Left lung (tissue), 4 donors: ENCODE measurements at regions not wholly inside any gene's neighbourhood (a gene's known extent, or its start where the extent isn't known, plus 50 kb on each side); places are given as distances from the start of the nearest gene placed in this dataset.
"Not testable (repeated sequence)": the region's sequence is repeated elsewhere in the genome, so short reads cannot be mapped to it uniquely, and the experiment has no call there.

ENCODE experiments used
- ATAC-seq: fragments of 200-7000 bp; cut with Tn5 transposase; one replicate; pipeline ENCODE4 v1.9.1; 2020; ENCODE audit warnings: moderate library complexity
- DNase-seq, 4 donors: peaks; one replicate each; pipeline ENCODE4 v3.0.0-alpha.2; 2013 to 2020
- H3K27ac ChIP-seq, 2 donors: fragments of 200-600 bp; sonication (generic) in 1 of 2; one replicate each; pipeline versions ENCODE4 v1.5.0 to v1.8.0; 2020 to 2021
- H3K27me3 ChIP-seq, 2 donors: fragments of 200-600 bp; sonication (generic) in 1 of 2; one replicate each; pipeline versions ENCODE4 v1.5.0 to v1.8.0; 2020 to 2021
- H3K36me3 ChIP-seq, 2 donors: fragments of 200-600 bp; sonication (generic) in 1 of 2; one replicate each; pipeline versions ENCODE4 v1.5.0 to v1.8.0; 2020 to 2021
- H3K4me1 ChIP-seq, 2 donors: fragments of 200-600 bp; one replicate each; pipeline ENCODE4 v1.8.0; 2021
- H3K4me3 ChIP-seq, 2 donors: fragments of 200-600 bp; sonication (generic) in 1 of 2; one replicate each; pipeline versions ENCODE4 v1.5.0 to v1.8.0; 2020 to 2021; ENCODE audit warnings: mild to moderate bottlenecking in 1 of 2
- H3K9me3 ChIP-seq, 2 donors: fragments of 200-600 bp; sonication (generic) in 1 of 2; one replicate each; pipeline versions ENCODE4 v1.5.0 to v1.8.0; 2020 to 2021
- CTCF ChIP-seq, 2 donors: fragments of 200-600 bp; sonication (generic) in 1 of 2; IDR thresholded peaks; one replicate each; pipeline versions ENCODE4 v1.5.0 to v1.8.0; 2021; ENCODE audit warnings: antibody characterized with exemption in 2 of 2
- intact Hi-C, 2 donors: fragments of 100-400 bp; cut with DNase I; formaldehyde crosslinking; loops; one replicate each; pipeline versions ENCODE4 v1.11.2 to v1.14.2; 2022
- donor health status: DM: no; HTN: yes; CAD: no.
- donor health status: DM: no; HTN: no; CAD: no.

GRCh38 chr18:30787410-30787809, 255.1 kb downstream of the DSC3 start:
- TF ChIP-seq CTCF (IDR thresholded peaks at IDR 0.05): no peak
- Histone ChIP-seq H3K27ac (no peak overlapping the region), H3K36me3 (no peaks in the 10 kb centered on the region), H3K4me3 (no peak overlapping the region), H3K9me3 (peaks cover 0 to 20% of the 10 kb centered on the region in 2 donors), H3K4me1 (no peaks in the 10 kb centered on the region), H3K27me3 (no peaks in the 10 kb centered on the region)
- DNase-seq (no peak), ATAC-seq (no peak)
- intact Hi-C loops: no loop called here

GRCh38 chr18:30781601-30782000, 260.9 kb downstream of the DSC3 start:
- ATAC-seq (no peak), DNase-seq (no peak)
- no peaks in the 10 kb centered on the region for H3K36me3 ChIP-seq
- no peaks in the 10 kb centered on the region for H3K4me1 ChIP-seq
- no peak for TF ChIP-seq CTCF (IDR thresholded peaks at IDR 0.05)
- intact Hi-C loops: no loop called here
- H3K9me3 ChIP-seq: peaks cover 0 to 38% of the 10 kb centered on the region in 2 donors
- no peak overlapping the region for H3K4me3 ChIP-seq
- H3K27ac ChIP-seq: no peak overlapping the region
- H3K27me3 ChIP-seq: no peaks in the 10 kb centered on the region

- H3K9me3 ChIP-seq: peaks cover 0 to 31% of the 10 kb centered on the region in 2 donors
- TF ChIP-seq CTCF (IDR thresholded peaks at IDR 0.05): no peak
- H3K27ac ChIP-seq: no peak overlapping the region
- intact Hi-C loops: no loop called here
- ATAC-seq (no peak), DNase-seq (no peak)
- no peaks in the 10 kb centered on the region for H3K27me3 ChIP-seq
- H3K4me3 ChIP-seq: no peak overlapping the region
- no peaks in the 10 kb centered on the region for H3K36me3 ChIP-seq
- no peaks in the 10 kb centered on the region for H3K4me1 ChIP-seq
Observed at GRCh38 chr18:30775629-30776028, 266.9 kb downstream of the DSC3 start.

- H3K36me3 ChIP-seq, DNase-seq, intact Hi-C loops, H3K4me1 ChIP-seq, H3K4me3 ChIP-seq, H3K27ac ChIP-seq, H3K27me3 ChIP-seq, ATAC-seq: not testable (repeated sequence)
- H3K9me3 ChIP-seq: peaks cover 0 to 29% of the 10 kb centered on the region in 2 donors
Observed at GRCh38 chr18:30772170-30772569, 270.4 kb downstream of the DSC3 start.

GRCh38 chr18:30766053-30766452, 276.5 kb downstream of the DSC3 start:
- intact Hi-C loops: no loop called here
- H3K4me1 ChIP-seq: no peaks in the 10 kb centered on the region
- DNase-seq (no peak), ATAC-seq (no peak)
- peaks cover 0 to 9% of the 10 kb centered on the region in 2 donors for H3K9me3 ChIP-seq
- no peak for TF ChIP-seq CTCF (IDR thresholded peaks at IDR 0.05)
- H3K27me3 ChIP-seq: no peaks in the 10 kb centered on the region
- H3K27ac ChIP-seq: no peak overlapping the region
- no peak overlapping the region for H3K4me3 ChIP-seq
- no peaks in the 10 kb centered on the region for H3K36me3 ChIP-seq

- DNase-seq: no peak
- H3K27me3 ChIP-seq: no peaks in the 10 kb centered on the region
- peaks cover 0 to 3% of the 10 kb centered on the region in 2 donors for H3K9me3 ChIP-seq
- no peak for ATAC-seq
- no peaks in the 10 kb centered on the region for H3K4me1 ChIP-seq
- H3K4me3 ChIP-seq: no peak overlapping the region
- H3K27ac ChIP-seq: no peak overlapping the region
- no peak for TF ChIP-seq CTCF (IDR thresholded peaks at IDR 0.05)
- intact Hi-C loops: no loop called here
- H3K36me3 ChIP-seq: no peaks in the 10 kb centered on the region
Observed at GRCh38 chr18:30765247-30765646, 277.3 kb downstream of the DSC3 start.
